NB4 (cell line): ENCODE measurements at regions not wholly inside any gene's neighbourhood (a gene's known extent, or its start where the extent isn't known, plus 50 kb on each side); places are given as distances from the start of the nearest gene placed in this dataset.

Source experiments
- MYC ChIP-seq: IDR thresholded peaks from 2 replicates; pipeline ENCODE4 v1.6.1; 2011; ENCODE audit warnings: low read depth, low read length
- POLR2A ChIP-seq: IDR thresholded peaks from 2 replicates; pipeline ENCODE4 v1.6.1; 2011; ENCODE audit warnings: mild to moderate bottlenecking; ENCODE audit not compliant: insufficient read length; ENCODE audit errors: extremely low read depth
- TF ChIP-seq, protein P1 (sequence below): IDR thresholded peaks from one replicate; pipeline ENCODE4 v1.5.1; 2012; ENCODE audit warnings: low read depth, low read length

DNA sequence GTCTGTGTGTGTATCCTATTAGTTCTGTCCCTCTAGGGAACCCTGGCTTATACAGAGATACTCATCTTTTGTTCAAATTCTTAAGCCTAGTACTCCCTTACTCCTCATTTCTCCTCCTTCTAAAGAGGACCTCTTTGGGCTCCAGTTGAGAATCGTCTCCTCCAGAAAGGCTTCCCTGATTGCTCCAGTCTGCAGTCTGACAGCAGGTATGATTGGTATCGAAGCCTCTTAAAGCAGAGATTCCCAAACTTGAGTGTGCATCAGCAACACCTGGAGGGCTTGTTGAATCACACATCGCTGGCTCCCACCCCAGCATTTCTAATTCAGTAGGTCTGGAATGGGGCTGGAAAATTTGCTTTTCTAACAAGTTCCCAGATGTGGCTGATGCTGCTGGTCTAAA is 60.9 kb upstream of the NMNAT3 start:
- TF ChIP-seq, protein P1, sequence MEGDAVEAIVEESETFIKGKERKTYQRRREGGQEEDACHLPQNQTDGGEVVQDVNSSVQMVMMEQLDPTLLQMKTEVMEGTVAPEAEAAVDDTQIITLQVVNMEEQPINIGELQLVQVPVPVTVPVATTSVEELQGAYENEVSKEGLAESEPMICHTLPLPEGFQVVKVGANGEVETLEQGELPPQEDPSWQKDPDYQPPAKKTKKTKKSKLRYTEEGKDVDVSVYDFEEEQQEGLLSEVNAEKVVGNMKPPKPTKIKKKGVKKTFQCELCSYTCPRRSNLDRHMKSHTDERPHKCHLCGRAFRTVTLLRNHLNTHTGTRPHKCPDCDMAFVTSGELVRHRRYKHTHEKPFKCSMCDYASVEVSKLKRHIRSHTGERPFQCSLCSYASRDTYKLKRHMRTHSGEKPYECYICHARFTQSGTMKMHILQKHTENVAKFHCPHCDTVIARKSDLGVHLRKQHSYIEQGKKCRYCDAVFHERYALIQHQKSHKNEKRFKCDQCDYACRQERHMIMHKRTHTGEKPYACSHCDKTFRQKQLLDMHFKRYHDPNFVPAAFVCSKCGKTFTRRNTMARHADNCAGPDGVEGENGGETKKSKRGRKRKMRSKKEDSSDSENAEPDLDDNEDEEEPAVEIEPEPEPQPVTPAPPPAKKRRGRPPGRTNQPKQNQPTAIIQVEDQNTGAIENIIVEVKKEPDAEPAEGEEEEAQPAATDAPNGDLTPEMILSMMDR: no peak
- TF ChIP-seq POLR2A (no peak), MYC (no peak)
